GM23248 (cell line): ENCODE measurements at regions not wholly inside any gene's neighbourhood (a gene's known extent, or its start where the extent isn't known, plus 50 kb on each side); places are given as distances from the start of the nearest gene placed in this dataset.
"Not testable (repeated sequence)": the region's sequence is repeated elsewhere in the genome, so short reads cannot be mapped to it uniquely, and the experiment has no call there.

ENCODE experiments used
- DNase-seq: peaks from one replicate; pipeline ENCODE4 v3.0.0-alpha.2; 2015
- H2AFZ ChIP-seq: fragments of 200-600 bp; sonication (generic); 2 replicates; pipeline ENCODE4 v1.6.1; 2016; ENCODE audit warnings: antibody characterized with exemption
- H3F3A ChIP-seq: fragments of 200-600 bp; sonication (generic); 2 replicates; pipeline ENCODE4 v1.6.1; 2016; ENCODE audit warnings: mild to moderate bottlenecking, antibody characterized with exemption, mixed run types; ENCODE audit not compliant: insufficient read depth
- H3K27ac ChIP-seq: fragments of 200-600 bp; sonication (generic); 2 replicates; pipeline ENCODE4 v1.5.1; 2016; ENCODE audit warnings: mild to moderate bottlenecking
- H3K27me3 ChIP-seq: fragments of 200-600 bp; sonication (generic); replicated peaks from 2 replicates; pipeline ENCODE4 v1.6.1; 2016; ENCODE audit warnings: mild to moderate bottlenecking; ENCODE audit not compliant: insufficient read depth
- H3K36me3 ChIP-seq: fragments of 200-600 bp; sonication (generic); 2 replicates; pipeline ENCODE4 v1.6.1; 2016; ENCODE audit warnings: low read depth, mild to moderate bottlenecking
- H3K4me1 ChIP-seq: fragments of 200-600 bp; sonication (generic); 2 replicates; pipeline ENCODE4 v1.6.1; 2016; ENCODE audit warnings: mild to moderate bottlenecking; ENCODE audit not compliant: insufficient read depth
- H3K4me2 ChIP-seq: fragments of 200-600 bp; sonication (generic); one replicate; pipeline ENCODE4 v1.6.1; 2016; ENCODE audit warnings: mild to moderate bottlenecking; ENCODE audit not compliant: unreplicated experiment
- H3K4me3 ChIP-seq: fragments of 200-600 bp; sonication (generic); 2 replicates; pipeline ENCODE4 v1.5.1; 2016; ENCODE audit warnings: mild to moderate bottlenecking
- H3K79me2 ChIP-seq: fragments of 200-600 bp; sonication (generic); 2 replicates; pipeline ENCODE4 v1.6.1; 2016; ENCODE audit warnings: mild to moderate bottlenecking; ENCODE audit not compliant: insufficient read depth
- H3K9ac ChIP-seq: fragments of 200-600 bp; sonication (generic); 2 replicates; pipeline ENCODE4 v1.6.1; 2016; ENCODE audit warnings: mild to moderate bottlenecking
- H3K9me2 ChIP-seq: fragments of 200-600 bp; sonication (generic); 2 replicates; pipeline ENCODE4 v1.6.1; 2016; ENCODE audit warnings: mixed run types, mild to moderate bottlenecking, moderate library complexity; ENCODE audit not compliant: insufficient read depth
- H3K9me3 ChIP-seq: fragments of 200-600 bp; sonication (generic); one replicate; pipeline ENCODE4 v1.6.1; 2017; ENCODE audit warnings: low read depth
- H4K20me1 ChIP-seq: fragments of 200-600 bp; sonication (generic); 2 replicates; pipeline ENCODE4 v1.6.0; 2016; ENCODE audit not compliant: insufficient read depth
- EZH2 ChIP-seq: fragments of 200-600 bp; sonication (generic); IDR thresholded peaks from 2 replicates; pipeline ENCODE4 v1.6.1; 2018; ENCODE audit warnings: antibody characterized with exemption, mild to moderate bottlenecking; ENCODE audit not compliant: insufficient read depth, poor library complexity, severe bottlenecking
- EZH2phosphoT487 ChIP-seq: fragments of 200-600 bp; sonication (generic); IDR thresholded peaks from 2 replicates; pipeline ENCODE4 v1.6.1; 2018; ENCODE audit warnings: antibody characterized with exemption, moderate library complexity, mild to moderate bottlenecking, low read depth; ENCODE audit not compliant: insufficient read depth
- WGBS, 2 experiments: methylation state at CpG; one replicate each; pipeline ENCODE4 v1.1.6; 2015 to 2017; ENCODE audit warnings: low lambda C conversion rate in 2 of 2, low coverage in 1 of 2; ENCODE audit errors: missing lambda C conversion rate in 2 of 2; 5-methylcytosine and 5-hydroxymethylcytosine counted together
- in situ Hi-C: fragments of 300-500 bp; cut with MboI; formaldehyde crosslinking; loops from 2 replicates; pipeline ENCODE4 v1.15.0; 2020

- 46 to 47% methylated on average over 4 of the region's 4 CpGs for WGBS, 2 experiments
Measured at GRCh38 chr7:120186688-120187087, 86.3 kb upstream of the KCND2 start.

GRCh38 chr7:120189623-120190022 lies 83.4 kb upstream of the KCND2 start:
- Histone ChIP-seq H3K27me3 (no peaks in the 10 kb centered on the region), H4K20me1 (no peaks in the 10 kb centered on the region), H3K4me3 (no peak overlapping the region), H3K9ac (no peak overlapping the region), H2AFZ (no peak overlapping the region), H3K9me3 (no peaks in the 10 kb centered on the region), H3K4me2 (no peak overlapping the region), H3K27ac (no peak overlapping the region), H3K36me3 (no peaks in the 10 kb centered on the region), H3F3A (no peaks in the 10 kb centered on the region), H3K4me1 (no peaks in the 10 kb centered on the region), H3K79me2 (no peaks in the 10 kb centered on the region), H3K9me2 (no peaks in the 10 kb centered on the region)
- DNase-seq = no peak
- TF ChIP-seq EZH2phosphoT487 (no peak), EZH2 (no peak)
- in situ Hi-C loops = no loop called here

More at GRCh38 chr7:120186688-120187087, 86.3 kb upstream of the KCND2 start:
- no peak for DNase-seq
- Histone ChIP-seq H4K20me1 (no peaks in the 10 kb centered on the region), H3K27me3 (no peaks in the 10 kb centered on the region), H3K36me3 (no peaks in the 10 kb centered on the region), H3K4me3 (no peak overlapping the region), H3F3A (no peaks in the 10 kb centered on the region), H2AFZ (no peak overlapping the region), H3K79me2 (no peaks in the 10 kb centered on the region), H3K4me2 (no peak overlapping the region), H3K9me2 (no peaks in the 10 kb centered on the region), H3K4me1 (no peaks in the 10 kb centered on the region), H3K27ac (no peak overlapping the region), H3K9ac (no peak overlapping the region), H3K9me3 (no peaks in the 10 kb centered on the region)
- TF ChIP-seq EZH2 (no peak), EZH2phosphoT487 (no peak)
- in situ Hi-C loops = no loop called here

- H3K9me2 ChIP-seq = no peaks in the 10 kb centered on the region
- in situ Hi-C loops = no loop called here
- no peak overlapping the region for H2AFZ ChIP-seq
- H3K36me3 ChIP-seq = no peaks in the 10 kb centered on the region
- H3K4me3 ChIP-seq = no peak overlapping the region
- H3K4me2 ChIP-seq = no peak overlapping the region
- H3K4me1 ChIP-seq = no peaks in the 10 kb centered on the region
- no peaks in the 10 kb centered on the region for H4K20me1 ChIP-seq
- H3F3A ChIP-seq = no peaks in the 10 kb centered on the region
- no peaks in the 10 kb centered on the region for H3K27me3 ChIP-seq
- H3K9me3 ChIP-seq = no peaks in the 10 kb centered on the region
- TF ChIP-seq EZH2 = no peak
- no peak for TF ChIP-seq EZH2phosphoT487
- no peak for DNase-seq
- H3K79me2 ChIP-seq = no peaks in the 10 kb centered on the region
- H3K9ac ChIP-seq = no peak overlapping the region
- no peak overlapping the region for H3K27ac ChIP-seq
Measured at GRCh38 chr7:120190109-120190508, 82.9 kb upstream of the KCND2 start.

GRCh38 chr7:120190566-120190965 lies 82.4 kb upstream of the KCND2 start:
- Histone ChIP-seq H3K27ac (no peak overlapping the region), H3K9me3 (no peaks in the 10 kb centered on the region), H3K9me2 (no peaks in the 10 kb centered on the region), H3K4me2 (no peak overlapping the region), H3K79me2 (no peaks in the 10 kb centered on the region), H2AFZ (no peak overlapping the region), H3K36me3 (no peaks in the 10 kb centered on the region), H3F3A (no peaks in the 10 kb centered on the region), H3K4me1 (no peaks in the 10 kb centered on the region), H3K27me3 (no peaks in the 10 kb centered on the region), H3K4me3 (no peak overlapping the region), H4K20me1 (no peaks in the 10 kb centered on the region), H3K9ac (no peak overlapping the region)
- in situ Hi-C loops = no loop called here
- WGBS, 2 experiments = 52 to 83% methylated on average over 1 of the region's 1 CpG
- no peak for DNase-seq
- TF ChIP-seq EZH2phosphoT487 = no peak
- no peak for TF ChIP-seq EZH2

- H3K27me3 ChIP-seq, H3K9me2 ChIP-seq, H3K4me1 ChIP-seq, in situ Hi-C loops, H3K9me3 ChIP-seq, H3K4me2 ChIP-seq, H3K79me2 ChIP-seq, H3K27ac ChIP-seq, DNase-seq, H2AFZ ChIP-seq, H3F3A ChIP-seq, H3K9ac ChIP-seq, H3K36me3 ChIP-seq, H4K20me1 ChIP-seq, H3K4me3 ChIP-seq: not testable (repeated sequence)
- WGBS, 2 experiments = 50% methylated on average over 1 of the region's 1 CpG
Measured at GRCh38 chr7:120191423-120191822, 81.6 kb upstream of the KCND2 start.
